ENCODE measurements at regions not wholly inside any gene's neighbourhood (a gene's known extent, or its start where the extent isn't known, plus 50 kb on each side); places are given as distances from the start of the nearest gene placed in this dataset.

- H3K9me3 ChIP-seq (replicated peaks in 1 of 2; ENCODE audit: control insufficient read depth in 1 of 2, insufficient read depth in 1 of 2, low read length in 2 of 2) = no peaks in the 10 kb centered on the region
- Mint-ChIP-seq H3K27me3 (ENCODE audit: low read depth in 3 of 3) (peaks cover 0 to 2% (median 2%) of the 10 kb centered on the region in 3 donors), H3K36me3 (peaks cover 3% of the 10 kb centered on the region in 2 donors), H3K27ac (peak overlapping the region in 1 of 7 donors; percentile 58), H3K4me3 (no peak overlapping the region), H3K9me3 (peaks cover 0 to 8% (median 3%) of the 10 kb centered on the region in 7 donors), H3K4me1 (peaks cover 57% of the 10 kb centered on the region)
- H2AFZ ChIP-seq (ENCODE audit: insufficient read depth, low read depth, low read length, poor library complexity, severe bottlenecking) = no peak overlapping the region
- H3K27me3 ChIP-seq (ENCODE audit: control insufficient read depth in 2 of 2, insufficient read depth in 2 of 2, low read length in 2 of 2) = no peaks in the 10 kb centered on the region
- H3K4me1 ChIP-seq (ENCODE audit: control insufficient read depth in 1 of 2, insufficient read depth in 2 of 2, low read length in 2 of 2) = peaks cover 52 to 68% of the 10 kb centered on the region in 2 donors
- no peaks in the 10 kb centered on the region for H3K36me3 ChIP-seq (replicated peaks in 1 of 2; ENCODE audit: control insufficient read depth in 1 of 2, insufficient read depth in 2 of 2, low read length in 2 of 2)
- no peak overlapping the region for H3K27ac ChIP-seq (ENCODE audit: low read depth in 1 of 2, low read length in 2 of 2)
- no peak overlapping the region for H3K4me3 ChIP-seq (replicated peaks in 1 of 3; ENCODE audit: low read depth in 2 of 3, low read length in 3 of 3)
- H3K4me2 ChIP-seq (replicated peaks; ENCODE audit: extremely low read depth, low read length, poor library complexity, severe bottlenecking) = no peak overlapping the region
- no peak for TF ChIP-seq CTCF (IDR thresholded peaks at IDR 0.05)
- H4K20me1 ChIP-seq (ENCODE audit: insufficient read depth, low read length) = no peaks in the 10 kb centered on the region
- no peak overlapping the region for H3K9ac ChIP-seq (ENCODE audit: insufficient read depth, low read length, poor library complexity, severe bottlenecking)
- intact Hi-C loops (cut with micrococcal nuclease) = no loop called here
- no peaks in the 10 kb centered on the region for H3K79me2 ChIP-seq (ENCODE audit: insufficient read depth, low read length)
- WGBS (ENCODE audit: insufficient coverage) = 92% methylated on average over 6 of the region's 13 CpGs
- DNase-seq = no peak
Measured at GRCh38 chr9:88932766-88933165, 58.5 kb upstream of the S1PR3 start.

DNA sequence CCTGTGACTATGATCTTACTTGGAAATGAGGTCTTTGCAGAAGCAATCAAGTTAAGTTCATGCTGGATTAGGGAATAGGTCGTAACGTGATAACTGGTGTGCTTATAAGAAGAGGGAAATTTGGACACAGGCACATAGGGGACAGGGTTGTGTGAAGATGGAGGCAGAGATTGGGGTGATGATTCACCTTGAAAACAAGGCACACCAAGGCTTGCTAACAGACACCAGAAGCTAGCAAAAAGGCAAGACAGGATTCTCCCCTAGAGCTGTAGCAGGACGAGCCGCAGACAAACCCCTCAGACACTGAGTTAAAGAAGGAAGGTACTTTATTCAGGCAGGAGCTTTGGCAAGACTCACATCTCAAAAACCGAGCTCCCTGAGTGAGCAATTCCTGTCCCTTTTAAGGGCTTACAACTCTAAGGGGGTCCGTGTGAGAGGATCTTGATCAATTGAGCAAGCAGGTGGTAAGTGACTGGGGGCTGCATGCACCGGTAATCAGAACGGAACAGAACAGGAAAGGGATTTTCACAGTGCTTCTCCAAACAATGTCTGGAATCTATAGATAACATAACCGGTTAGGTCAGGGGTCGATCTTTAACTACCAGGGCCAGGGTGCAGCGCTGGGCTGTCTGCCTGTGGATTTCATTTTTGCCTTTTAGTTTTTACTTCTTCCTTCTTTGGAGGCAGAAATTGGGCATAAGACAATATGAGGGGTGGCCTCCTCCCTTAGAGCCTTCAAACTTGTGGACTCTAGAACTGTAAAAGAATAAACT lies 57.5 kb upstream of the S1PR3 start:
- intact Hi-C loops (cut with micrococcal nuclease) = no loop called here
- peaks cover 47 to 58% of the 10 kb centered on the region in 2 donors for H3K4me1 ChIP-seq (ENCODE audit: control insufficient read depth in 1 of 2, insufficient read depth in 2 of 2, low read length in 2 of 2)
- no peak for TF ChIP-seq CTCF (IDR thresholded peaks at IDR 0.05)
- peaks cover 0 to 8% (median 3%) of the 10 kb centered on the region in 7 donors for H3K9me3 Mint-ChIP-seq
- no peak overlapping the region for H3K4me3 ChIP-seq (replicated peaks in 1 of 3; ENCODE audit: low read depth in 2 of 3, low read length in 3 of 3)
- no peaks in the 10 kb centered on the region for H3K36me3 ChIP-seq (replicated peaks in 1 of 2; ENCODE audit: control insufficient read depth in 1 of 2, insufficient read depth in 2 of 2, low read length in 2 of 2)
- no peaks in the 10 kb centered on the region for H3K79me2 ChIP-seq (ENCODE audit: insufficient read depth, low read length)
- H3K4me3 Mint-ChIP-seq = peak overlapping the region in 1 of 2 donors; percentile 20
- peak overlapping the region; percentile 27 for H2AFZ ChIP-seq (ENCODE audit: insufficient read depth, low read depth, low read length, poor library complexity, severe bottlenecking)
- peak in 1 of 3 donors; percentile 33 for DNase-seq
- peaks cover 50% of the 10 kb centered on the region for H3K4me1 Mint-ChIP-seq
- H3K36me3 Mint-ChIP-seq = peaks cover 3% of the 10 kb centered on the region in 2 donors
- no peak overlapping the region for H3K27ac ChIP-seq (ENCODE audit: low read depth in 1 of 2, low read length in 2 of 2)
- H3K4me2 ChIP-seq (replicated peaks; ENCODE audit: extremely low read depth, low read length, poor library complexity, severe bottlenecking) = no peak overlapping the region
- H3K27ac Mint-ChIP-seq = peak overlapping the region in 6 of 7 donors; percentile 5 to 41 (median 23)
- no peaks in the 10 kb centered on the region for H3K27me3 ChIP-seq (ENCODE audit: control insufficient read depth in 2 of 2, insufficient read depth in 2 of 2, low read length in 2 of 2)
- H3K9ac ChIP-seq (ENCODE audit: insufficient read depth, low read length, poor library complexity, severe bottlenecking) = no peak overlapping the region
- peaks cover 0 to 2% (median 2%) of the 10 kb centered on the region in 3 donors for H3K27me3 Mint-ChIP-seq (ENCODE audit: low read depth in 3 of 3)
- H3K9me3 ChIP-seq (replicated peaks in 1 of 2; ENCODE audit: control insufficient read depth in 1 of 2, insufficient read depth in 1 of 2, low read length in 2 of 2) = no peaks in the 10 kb centered on the region
- 49% methylated on average over 3 of the region's 11 CpGs for WGBS (ENCODE audit: insufficient coverage)
- H4K20me1 ChIP-seq (ENCODE audit: insufficient read depth, low read length) = no peaks in the 10 kb centered on the region

All from CD14-positive monocyte (primary cell).